Astrocyte (in vitro differentiated cells and primary cell): ENCODE measurements at regions not wholly inside any gene's neighbourhood (a gene's known extent, or its start where the extent isn't known, plus 50 kb on each side); places are given as distances from the start of the nearest gene placed in this dataset.

Experiments used
- DNase-seq: peaks from one replicate; pipeline ENCODE4 v3.0.0-alpha.2; 2010; ENCODE audit warnings: low read depth
- FAIRE-seq: peaks from 2 replicates; lab custom pipeline; 2011; peaks lifted over from hg19 to GRCh38; lab: Jason Lieb, UNC
- H2AFZ ChIP-seq: 2 replicates; pipeline ENCODE4 v1.6.0; 2012; ENCODE audit warnings: low read depth, low read length, inconsistent platforms
- H3K27ac ChIP-seq: 2 replicates; pipeline ENCODE4 v1.5.1; 2011; ENCODE audit warnings: low read depth, low read length, inconsistent platforms
- H3K27me3 ChIP-seq: 2 replicates; pipeline ENCODE4 v1.6.0; 2011; ENCODE audit warnings: low read length, inconsistent platforms; ENCODE audit not compliant: insufficient read depth
- H3K36me3 ChIP-seq: 2 replicates; pipeline ENCODE4 v1.5.1; 2011; ENCODE audit warnings: low read length, inconsistent platforms; ENCODE audit not compliant: insufficient read depth
- H3K4me1 ChIP-seq: 2 replicates; pipeline ENCODE4 v1.5.1; 2011; ENCODE audit warnings: low read length, inconsistent platforms; ENCODE audit not compliant: insufficient read depth
- H3K4me2 ChIP-seq: 2 replicates; pipeline ENCODE4 v1.6.0; 2012; ENCODE audit warnings: low read length, inconsistent platforms
- H3K4me3 ChIP-seq: 2 replicates; pipeline ENCODE4 v1.5.1; 2011; ENCODE audit warnings: low read depth, mild to moderate bottlenecking, low read length, inconsistent platforms; ENCODE audit not compliant: insufficient read depth
- H3K79me2 ChIP-seq: 2 replicates; pipeline ENCODE4 v1.6.0; 2012; ENCODE audit warnings: mild to moderate bottlenecking, low read length, inconsistent platforms; ENCODE audit not compliant: insufficient read depth
- H3K9ac ChIP-seq: 2 replicates; pipeline ENCODE4 v1.6.0; 2012; ENCODE audit warnings: mild to moderate bottlenecking, low read length, inconsistent platforms
- H3K9me3 ChIP-seq: 2 replicates; pipeline ENCODE4 v1.5.1; 2012; ENCODE audit warnings: low read depth, mild to moderate bottlenecking, low read length, inconsistent platforms; ENCODE audit not compliant: insufficient read depth
- H4K20me1 ChIP-seq: 2 replicates; pipeline ENCODE4 v1.6.0; 2012; ENCODE audit warnings: low read length, inconsistent platforms; ENCODE audit not compliant: insufficient read depth
- H3K27ac Mint-ChIP-seq: one replicate; pipeline ENCODE4 v1.8.0; 2021; ENCODE audit warnings: mild to moderate bottlenecking, mixed read lengths; ENCODE audit not compliant: unreplicated experiment
- H3K27me3 Mint-ChIP-seq: one replicate; pipeline ENCODE4 v1.8.0; 2021; ENCODE audit warnings: low read depth, mixed read lengths; ENCODE audit not compliant: unreplicated experiment
- H3K36me3 Mint-ChIP-seq: one replicate; pipeline ENCODE4 v1.8.0; 2021; ENCODE audit warnings: low read depth, mixed read lengths; ENCODE audit not compliant: unreplicated experiment
- H3K4me1 Mint-ChIP-seq: one replicate; pipeline ENCODE4 v1.8.0; 2021; ENCODE audit warnings: low read depth, mixed read lengths; ENCODE audit not compliant: unreplicated experiment
- H3K4me3 Mint-ChIP-seq: one replicate; pipeline ENCODE4 v1.8.0; 2021; ENCODE audit warnings: mild to moderate bottlenecking, moderate library complexity, mixed read lengths; ENCODE audit not compliant: unreplicated experiment
- H3K9me3 Mint-ChIP-seq: one replicate; pipeline ENCODE4 v1.8.0; 2021; ENCODE audit warnings: mild to moderate bottlenecking, mixed read lengths; ENCODE audit not compliant: unreplicated experiment
- EZH2 ChIP-seq: IDR thresholded peaks from 2 replicates; pipeline ENCODE4 v1.6.1; 2012; ENCODE audit warnings: mild to moderate bottlenecking, low read length, inconsistent platforms; ENCODE audit not compliant: insufficient read depth
- TF ChIP-seq, protein P1 (sequence below): IDR thresholded peaks from 2 replicates; pipeline ENCODE4 v1.5.1; 2011; ENCODE audit warnings: low read depth, mild to moderate bottlenecking, inconsistent platforms, low read length, moderate library complexity; ENCODE audit not compliant: insufficient read depth

DNA sequence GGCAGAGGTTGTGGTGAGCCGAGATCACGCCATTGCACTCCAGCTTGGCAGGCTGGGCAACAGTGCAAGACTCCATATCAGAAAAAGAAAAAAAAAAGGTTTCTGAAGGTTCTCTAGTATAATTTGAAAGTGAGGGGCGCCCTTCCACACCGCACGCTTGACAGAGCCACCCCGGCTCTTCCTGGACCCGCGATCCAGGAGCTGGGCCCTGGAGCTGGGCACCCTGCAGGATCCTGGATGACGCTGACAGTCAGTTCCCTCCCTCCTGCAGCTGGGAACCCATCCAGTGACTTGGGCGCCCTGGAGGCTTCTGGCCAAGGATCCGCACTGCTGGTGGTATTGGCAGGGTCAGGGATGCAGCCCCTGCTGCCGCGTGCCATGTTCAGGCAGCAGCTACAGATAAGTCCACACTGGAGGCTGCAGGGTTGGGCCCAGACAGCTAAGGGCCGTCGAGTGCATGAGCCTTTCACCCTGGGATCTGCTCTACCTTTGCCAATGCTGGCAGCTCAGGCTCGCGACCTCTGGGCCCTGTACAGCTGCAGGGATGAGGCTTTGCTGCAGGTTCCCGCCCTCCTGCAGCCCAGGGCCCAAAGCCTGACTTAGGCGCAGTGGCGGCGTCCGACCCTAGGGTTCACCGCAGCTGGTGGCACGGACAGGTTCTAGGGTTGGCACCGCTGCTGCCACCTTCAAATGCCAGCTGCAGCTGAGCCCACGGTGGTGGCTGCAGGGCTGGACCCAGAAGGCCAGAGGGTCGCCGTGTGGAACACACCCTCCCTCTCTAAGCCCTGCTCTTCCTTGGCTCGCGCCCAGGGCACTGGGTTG lies 110.2 kb downstream of the OR13A1 start:
- FAIRE-seq (no peak), DNase-seq (no peak)
- H3K27ac Mint-ChIP-seq: no peak overlapping the region
- H3K79me2 ChIP-seq: no peaks in the 10 kb centered on the region
- no peaks in the 10 kb centered on the region for H3K4me1 Mint-ChIP-seq
- no peak overlapping the region for H3K4me2 ChIP-seq
- H2AFZ ChIP-seq: no peak overlapping the region
- no peak overlapping the region for H3K9ac ChIP-seq
- no peaks in the 10 kb centered on the region for H4K20me1 ChIP-seq
- H3K27me3 Mint-ChIP-seq: no peaks in the 10 kb centered on the region
- no peaks in the 10 kb centered on the region for H3K27me3 ChIP-seq
- TF ChIP-seq, protein P1, sequence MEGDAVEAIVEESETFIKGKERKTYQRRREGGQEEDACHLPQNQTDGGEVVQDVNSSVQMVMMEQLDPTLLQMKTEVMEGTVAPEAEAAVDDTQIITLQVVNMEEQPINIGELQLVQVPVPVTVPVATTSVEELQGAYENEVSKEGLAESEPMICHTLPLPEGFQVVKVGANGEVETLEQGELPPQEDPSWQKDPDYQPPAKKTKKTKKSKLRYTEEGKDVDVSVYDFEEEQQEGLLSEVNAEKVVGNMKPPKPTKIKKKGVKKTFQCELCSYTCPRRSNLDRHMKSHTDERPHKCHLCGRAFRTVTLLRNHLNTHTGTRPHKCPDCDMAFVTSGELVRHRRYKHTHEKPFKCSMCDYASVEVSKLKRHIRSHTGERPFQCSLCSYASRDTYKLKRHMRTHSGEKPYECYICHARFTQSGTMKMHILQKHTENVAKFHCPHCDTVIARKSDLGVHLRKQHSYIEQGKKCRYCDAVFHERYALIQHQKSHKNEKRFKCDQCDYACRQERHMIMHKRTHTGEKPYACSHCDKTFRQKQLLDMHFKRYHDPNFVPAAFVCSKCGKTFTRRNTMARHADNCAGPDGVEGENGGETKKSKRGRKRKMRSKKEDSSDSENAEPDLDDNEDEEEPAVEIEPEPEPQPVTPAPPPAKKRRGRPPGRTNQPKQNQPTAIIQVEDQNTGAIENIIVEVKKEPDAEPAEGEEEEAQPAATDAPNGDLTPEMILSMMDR: no peak
- no peak for TF ChIP-seq EZH2
- H3K9me3 ChIP-seq: no peaks in the 10 kb centered on the region
- H3K36me3 ChIP-seq: no peaks in the 10 kb centered on the region
- H3K27ac ChIP-seq: no peak overlapping the region
- no peaks in the 10 kb centered on the region for H3K4me1 ChIP-seq
- H3K36me3 Mint-ChIP-seq: no peaks in the 10 kb centered on the region
- no peak overlapping the region for H3K4me3 Mint-ChIP-seq
- peaks cover 4% of the 10 kb centered on the region for H3K9me3 Mint-ChIP-seq
- no peak overlapping the region for H3K4me3 ChIP-seq

DNA sequence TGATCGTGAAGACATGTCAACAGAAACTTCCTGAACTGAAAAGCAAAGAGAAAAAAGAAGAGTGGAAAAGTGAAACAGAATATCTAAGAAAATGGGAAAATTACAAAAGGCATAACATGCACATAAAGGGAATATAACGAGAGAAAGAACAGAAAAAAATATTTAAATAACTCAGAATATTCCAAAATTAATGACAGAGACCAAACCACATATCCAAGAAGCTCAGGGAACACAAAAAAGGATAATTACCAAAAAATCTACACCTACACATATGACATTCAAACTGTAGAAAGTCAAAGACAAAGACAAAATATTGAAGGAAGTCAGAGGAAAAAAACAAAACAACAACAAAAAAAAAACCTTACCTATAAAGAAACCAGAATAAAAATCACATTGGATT lies 105.5 kb downstream of the OR13A1 start:
- TF ChIP-seq, protein P1: no peak
- Histone ChIP-seq H4K20me1 (no peaks in the 10 kb centered on the region), H3K79me2 (no peaks in the 10 kb centered on the region), H3K9ac (no peak overlapping the region), H3K4me1 (no peaks in the 10 kb centered on the region), H3K27ac (no peak overlapping the region), H3K4me3 (no peak overlapping the region), H3K9me3 (no peaks in the 10 kb centered on the region), H2AFZ (no peak overlapping the region), H3K36me3 (no peaks in the 10 kb centered on the region), H3K27me3 (no peaks in the 10 kb centered on the region), H3K4me2 (no peak overlapping the region)
- Mint-ChIP-seq H3K9me3 (peaks cover 4% of the 10 kb centered on the region), H3K4me3 (no peak overlapping the region), H3K27me3 (no peaks in the 10 kb centered on the region), H3K27ac (no peak overlapping the region), H3K36me3 (no peaks in the 10 kb centered on the region), H3K4me1 (no peaks in the 10 kb centered on the region)
- FAIRE-seq (no peak), DNase-seq (no peak)

DNA sequence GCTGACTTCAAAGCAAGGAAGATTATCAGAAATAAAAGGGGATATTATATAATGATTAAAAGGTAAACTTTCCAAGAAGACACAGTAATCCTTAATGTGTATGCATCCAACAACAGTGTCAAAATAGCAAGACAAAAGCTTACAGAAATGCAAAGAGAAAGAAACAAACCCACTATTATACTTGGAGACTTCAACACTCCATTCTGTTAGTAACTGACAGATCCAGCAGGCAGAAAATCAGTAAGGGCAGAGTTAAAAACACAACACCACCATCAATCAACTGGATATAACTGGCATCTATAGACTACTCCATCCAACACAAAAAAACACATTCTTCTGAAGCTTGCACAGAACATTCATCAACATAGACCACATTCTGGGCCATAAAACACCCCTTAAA lies 103.8 kb downstream of the OR13A1 start:
- no peaks in the 10 kb centered on the region for H3K36me3 Mint-ChIP-seq
- Histone ChIP-seq H3K4me2 (no peak overlapping the region), H3K9ac (no peak overlapping the region), H3K27ac (no peak overlapping the region), H3K27me3 (no peaks in the 10 kb centered on the region), H2AFZ (no peak overlapping the region), H3K36me3 (no peaks in the 10 kb centered on the region), H4K20me1 (no peaks in the 10 kb centered on the region), H3K79me2 (no peaks in the 10 kb centered on the region), H3K4me3 (no peak overlapping the region), H3K4me1 (no peaks in the 10 kb centered on the region), H3K9me3 (no peaks in the 10 kb centered on the region)
- H3K27ac Mint-ChIP-seq: no peak overlapping the region
- H3K4me3 Mint-ChIP-seq: no peak overlapping the region
- no peaks in the 10 kb centered on the region for H3K4me1 Mint-ChIP-seq
- TF ChIP-seq, protein P1: no peak
- TF ChIP-seq EZH2: no peak
- FAIRE-seq (no peak), DNase-seq (no peak)
- peaks cover 4% of the 10 kb centered on the region for H3K9me3 Mint-ChIP-seq
- no peaks in the 10 kb centered on the region for H3K27me3 Mint-ChIP-seq
